DND-41 (cell line): ENCODE measurements at regions not wholly inside any gene's neighbourhood (a gene's known extent, or its start where the extent isn't known, plus 50 kb on each side); places are given as distances from the start of the nearest gene placed in this dataset.

ENCODE experiments used
- ATAC-seq: fragments of 200-7000 bp; cut with Tn5 transposase; 3 replicates; pipeline ENCODE4 v1.9.1; 2021; ENCODE audit warnings: low read depth; ENCODE audit not compliant: insufficient read depth
- DNase-seq: peaks from one replicate; pipeline ENCODE4 v3.0.0-alpha.2; 2020
- H2AFZ ChIP-seq: 2 replicates; pipeline ENCODE4 v1.6.0; 2012; ENCODE audit warnings: low read depth, low read length
- H3K27ac ChIP-seq: 2 replicates; pipeline ENCODE4 v1.5.1; 2012; ENCODE audit warnings: low read length, inconsistent platforms
- H3K27me3 ChIP-seq: fragments of 200-600 bp; sonication (generic); 2 replicates; pipeline ENCODE4 v1.6.0; 2012; ENCODE audit warnings: low read length, mild to moderate bottlenecking, inconsistent platforms; ENCODE audit not compliant: insufficient read depth, poor library complexity
- H3K36me3 ChIP-seq: 2 replicates; pipeline ENCODE4 v1.5.1; 2012; ENCODE audit warnings: low read length, inconsistent platforms; ENCODE audit not compliant: insufficient read depth
- H3K4me1 ChIP-seq: 2 replicates; pipeline ENCODE4 v1.5.1; 2012; ENCODE audit warnings: mild to moderate bottlenecking, low read length; ENCODE audit not compliant: insufficient read depth
- H3K4me2 ChIP-seq: 2 replicates; pipeline ENCODE4 v1.6.0; 2012; ENCODE audit warnings: mild to moderate bottlenecking, moderate library complexity, low read length, inconsistent platforms; ENCODE audit not compliant: insufficient read depth
- H3K4me3 ChIP-seq, 2 experiments: fragments of 200-600 bp in 1 of 2; shearing (Covaris generic) in 1 of 2; 2 replicates each; pipeline ENCODE4 v1.5.1; 2012 to 2016; ENCODE audit warnings: inconsistent platforms in 2 of 2, low read length in 2 of 2, mild to moderate bottlenecking in 2 of 2, low read depth in 1 of 2, moderate library complexity in 1 of 2
- H3K79me2 ChIP-seq: 2 replicates; pipeline ENCODE4 v1.6.0; 2012; ENCODE audit warnings: low read length, inconsistent platforms; ENCODE audit not compliant: insufficient read depth
- H3K9ac ChIP-seq: 2 replicates; pipeline ENCODE4 v1.6.0; 2012; ENCODE audit warnings: low read depth, mild to moderate bottlenecking, inconsistent platforms, low read length, moderate library complexity
- H3K9me3 ChIP-seq: 2 replicates; pipeline ENCODE4 v1.5.1; 2012; ENCODE audit warnings: low read length, moderate library complexity, mild to moderate bottlenecking, inconsistent platforms; ENCODE audit not compliant: insufficient read depth, severe bottlenecking
- H4K20me1 ChIP-seq: 2 replicates; pipeline ENCODE4 v1.6.0; 2012; ENCODE audit warnings: low read length; ENCODE audit not compliant: insufficient read depth
- EZH2 ChIP-seq: IDR thresholded peaks from 3 replicates; pipeline ENCODE4 v1.6.1; 2012; ENCODE audit warnings: borderline replicate concordance, low read depth, mild to moderate bottlenecking, moderate library complexity, low read length, inconsistent platforms; ENCODE audit not compliant: severe bottlenecking
- TF ChIP-seq, protein P1 (sequence below): IDR thresholded peaks from 2 replicates; pipeline ENCODE4 v1.5.1; 2012; ENCODE audit warnings: borderline replicate concordance, low read length, moderate library complexity, mild to moderate bottlenecking; ENCODE audit not compliant: poor library complexity, severe bottlenecking; ENCODE audit errors: extremely low read depth

DNA sequence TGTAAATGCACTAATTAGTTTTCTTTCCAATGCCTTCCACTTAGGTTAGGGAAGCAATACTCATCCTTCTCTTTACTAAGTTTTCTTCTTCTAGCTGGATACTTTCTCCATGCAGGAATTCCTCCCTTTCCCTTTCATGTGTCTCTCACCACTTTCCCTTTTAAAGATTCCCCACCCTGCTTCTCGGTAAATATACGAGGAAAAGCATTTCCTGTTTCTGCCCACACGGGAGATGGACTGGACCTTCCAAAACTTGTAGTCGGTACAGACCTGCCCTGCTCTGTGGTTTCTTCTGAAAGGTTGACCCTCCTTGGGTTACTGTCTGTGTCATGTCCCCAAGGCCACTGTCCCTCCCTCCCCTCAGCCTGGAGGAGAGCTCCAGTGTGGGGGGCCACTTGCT is 58.9 kb upstream of the LYZL2 start:
- no peaks in the 10 kb centered on the region for H4K20me1 ChIP-seq
- DNase-seq (no peak), ATAC-seq (no peak)
- H2AFZ ChIP-seq = no peak overlapping the region
- no peaks in the 10 kb centered on the region for H3K36me3 ChIP-seq
- no peak overlapping the region for H3K4me3 ChIP-seq
- H3K27ac ChIP-seq = no peak overlapping the region
- TF ChIP-seq, protein P1, sequence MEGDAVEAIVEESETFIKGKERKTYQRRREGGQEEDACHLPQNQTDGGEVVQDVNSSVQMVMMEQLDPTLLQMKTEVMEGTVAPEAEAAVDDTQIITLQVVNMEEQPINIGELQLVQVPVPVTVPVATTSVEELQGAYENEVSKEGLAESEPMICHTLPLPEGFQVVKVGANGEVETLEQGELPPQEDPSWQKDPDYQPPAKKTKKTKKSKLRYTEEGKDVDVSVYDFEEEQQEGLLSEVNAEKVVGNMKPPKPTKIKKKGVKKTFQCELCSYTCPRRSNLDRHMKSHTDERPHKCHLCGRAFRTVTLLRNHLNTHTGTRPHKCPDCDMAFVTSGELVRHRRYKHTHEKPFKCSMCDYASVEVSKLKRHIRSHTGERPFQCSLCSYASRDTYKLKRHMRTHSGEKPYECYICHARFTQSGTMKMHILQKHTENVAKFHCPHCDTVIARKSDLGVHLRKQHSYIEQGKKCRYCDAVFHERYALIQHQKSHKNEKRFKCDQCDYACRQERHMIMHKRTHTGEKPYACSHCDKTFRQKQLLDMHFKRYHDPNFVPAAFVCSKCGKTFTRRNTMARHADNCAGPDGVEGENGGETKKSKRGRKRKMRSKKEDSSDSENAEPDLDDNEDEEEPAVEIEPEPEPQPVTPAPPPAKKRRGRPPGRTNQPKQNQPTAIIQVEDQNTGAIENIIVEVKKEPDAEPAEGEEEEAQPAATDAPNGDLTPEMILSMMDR = no peak
- no peak for TF ChIP-seq EZH2
- H3K79me2 ChIP-seq = no peaks in the 10 kb centered on the region
- no peak overlapping the region for H3K4me2 ChIP-seq
- H3K9me3 ChIP-seq = no peaks in the 10 kb centered on the region
- H3K27me3 ChIP-seq = no peaks in the 10 kb centered on the region
- no peak overlapping the region for H3K9ac ChIP-seq
- H3K4me1 ChIP-seq = peaks cover 2% of the 10 kb centered on the region; the same call in 1 of the 2 replicates

DNA sequence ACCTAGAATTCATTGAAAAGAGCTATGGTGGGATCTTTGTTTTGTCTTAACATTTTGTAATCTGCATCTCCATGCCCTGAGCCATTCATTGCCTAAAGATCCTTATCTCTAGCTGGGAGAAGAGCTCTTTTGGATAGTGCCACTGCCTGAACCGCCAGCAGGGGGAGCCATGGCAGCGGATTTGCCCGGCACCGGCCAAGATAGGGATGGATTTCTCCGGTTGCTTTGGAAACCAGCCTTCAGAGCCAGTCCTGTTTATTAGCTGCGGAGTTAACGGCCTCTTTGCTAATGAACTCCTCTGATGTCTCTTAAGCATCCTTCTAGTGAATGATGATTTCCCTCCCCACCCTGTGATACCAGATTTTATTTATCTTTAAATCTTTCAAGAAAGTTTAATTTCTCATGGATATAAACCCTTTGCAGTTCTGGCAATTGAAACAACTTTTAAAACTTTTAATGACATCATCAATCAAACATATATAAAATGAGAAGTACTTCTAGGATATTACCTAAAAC is 58.2 kb upstream of the LYZL2 start:
- no peak for TF ChIP-seq EZH2
- TF ChIP-seq, protein P1 = peak; percentile 96
- Histone ChIP-seq H3K4me1 (peaks cover 2% of the 10 kb centered on the region; the same call in 1 of the 2 replicates), H3K79me2 (no peaks in the 10 kb centered on the region), H3K27ac (no peak overlapping the region), H3K4me2 (no peak overlapping the region; the same call in 1 of the 2 replicates), H3K36me3 (no peaks in the 10 kb centered on the region), H3K4me3 (no peak overlapping the region), H3K9ac (no peak overlapping the region), H3K9me3 (no peaks in the 10 kb centered on the region), H4K20me1 (no peaks in the 10 kb centered on the region), H3K27me3 (no peaks in the 10 kb centered on the region), H2AFZ (no peak overlapping the region)
- DNase-seq (peak; percentile 78), ATAC-seq (peak; percentile 96)

DNA sequence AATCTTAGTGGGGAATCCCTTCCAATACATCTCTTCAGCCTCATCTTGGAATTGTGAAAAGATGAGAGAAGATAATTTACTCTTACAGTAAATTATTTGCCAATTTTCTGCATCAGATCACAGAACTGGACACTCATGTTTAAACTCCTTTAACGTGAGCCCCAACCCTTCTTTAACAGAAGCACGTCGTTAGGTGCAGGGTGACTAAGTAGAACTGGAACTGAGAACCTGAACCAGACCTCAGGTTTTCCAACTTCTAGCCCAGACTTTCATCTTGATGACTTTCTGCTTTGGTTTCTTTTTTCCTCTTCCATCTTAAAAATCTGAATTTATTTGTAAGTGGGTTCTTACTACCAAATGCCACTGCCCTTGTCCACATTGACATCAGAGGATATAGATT is 57.2 kb upstream of the LYZL2 start:
- Histone ChIP-seq H3K9ac (no peak overlapping the region), H3K4me3 (no peak overlapping the region), H4K20me1 (no peaks in the 10 kb centered on the region), H3K27me3 (peaks cover 5% of the 10 kb centered on the region), H3K4me1 (peaks cover 2% of the 10 kb centered on the region; the same call in 1 of the 2 replicates), H2AFZ (no peak overlapping the region), H3K4me2 (no peak overlapping the region), H3K27ac (no peak overlapping the region), H3K79me2 (no peaks in the 10 kb centered on the region), H3K9me3 (no peaks in the 10 kb centered on the region), H3K36me3 (no peaks in the 10 kb centered on the region)
- TF ChIP-seq EZH2 = no peak
- TF ChIP-seq, protein P1 = no peak
- DNase-seq (no peak), ATAC-seq (no peak)
